GM12878 (cell line): ENCODE measurements at regions not wholly inside any gene's neighbourhood (a gene's known extent, or its start where the extent isn't known, plus 50 kb on each side); places are given as distances from the start of the nearest gene placed in this dataset.

ENCODE experiments used
- BACH1 ChIP-seq: fragments of 450-650 bp; IDR thresholded peaks from 2 replicates; pipeline ENCODE4 v1.6.1; 2017; ENCODE audit warnings: mild to moderate bottlenecking, borderline replicate concordance
- CBX3 ChIP-seq: fragments of 200-600 bp; sonication (generic); IDR thresholded peaks from 2 replicates; pipeline ENCODE4 v1.6.1; 2016; ENCODE audit warnings: low read depth, borderline replicate concordance
- EGR1 ChIP-seq, 2 experiments: IDR thresholded peaks; 1 replicate in 1 of 2; 2 replicates in 1 of 2; pipeline ENCODE4 v1.6.1; 2011 to 2012; ENCODE audit warnings: low read depth in 2 of 2, low read length in 2 of 2, borderline replicate concordance in 1 of 2, mild to moderate bottlenecking in 1 of 2, moderate library complexity in 1 of 2
- ESRRA ChIP-seq: IDR thresholded peaks from 2 replicates; pipeline ENCODE4 v1.6.1; 2012; ENCODE audit warnings: mild to moderate bottlenecking, low read length, improper control_type of control experiment
- FOS ChIP-seq: IDR thresholded peaks from 3 replicates; pipeline ENCODE4 v1.6.1; 2011; ENCODE audit warnings: borderline replicate concordance; ENCODE audit not compliant: insufficient read length; ENCODE audit errors: extremely low read depth
- HDAC6 ChIP-seq: fragments of 200-600 bp; sonication (generic); IDR thresholded peaks from one replicate; pipeline ENCODE4 v1.8.0; 2017; ENCODE audit warnings: antibody characterized with exemption; ENCODE audit not compliant: unreplicated experiment
- NFIC ChIP-seq: IDR thresholded peaks from 2 replicates; pipeline ENCODE4 v1.6.1; 2012; ENCODE audit warnings: low read depth, mild to moderate bottlenecking, inconsistent platforms, low read length, moderate library complexity
- POLR2A ChIP-seq: IDR thresholded peaks from 2 replicates; pipeline ENCODE4 v1.6.1; 2011; ENCODE audit warnings: low read depth, mild to moderate bottlenecking, low read length
- RAD51 ChIP-seq: fragments of 450-650 bp; IDR thresholded peaks from 2 replicates; pipeline ENCODE4 v1.6.1; 2016; ENCODE audit warnings: moderate library complexity, mild to moderate bottlenecking, inconsistent platforms
- SIN3A ChIP-seq: IDR thresholded peaks from 2 replicates; pipeline ENCODE4 v1.6.1; 2012; ENCODE audit warnings: low read depth, low read length, improper control_type of control experiment
- SREBF1 ChIP-seq: IDR thresholded peaks from 2 replicates; pipeline ENCODE4 v1.6.1; 2012; ENCODE audit warnings: mild to moderate bottlenecking, low read length
- YY1 ChIP-seq: IDR thresholded peaks from 2 replicates; pipeline ENCODE4 v1.6.1; 2011; ENCODE audit warnings: low read depth, mild to moderate bottlenecking, low read length
- ZNF274 ChIP-seq: IDR thresholded peaks from one replicate; pipeline ENCODE4 v1.8.0; 2011; ENCODE audit not compliant: insufficient read length, insufficient read depth
- TF ChIP-seq, protein P1 (sequence below), 3 experiments: IDR thresholded peaks in 2 of 3; conservative IDR thresholded peaks in 1 of 3; 2 replicates each; pipeline ENCODE4 v1.5.1; 2011; ENCODE audit warnings: low read depth in 3 of 3, low read length in 3 of 3, mild to moderate bottlenecking in 3 of 3, control low read depth in 2 of 3, moderate library complexity in 2 of 3, inconsistent platforms in 1 of 3, mixed read lengths in 1 of 3; ENCODE audit not compliant: control insufficient read depth in 2 of 3, insufficient read depth in 1 of 3; ENCODE audit errors: extremely low read depth in 1 of 3

DNA sequence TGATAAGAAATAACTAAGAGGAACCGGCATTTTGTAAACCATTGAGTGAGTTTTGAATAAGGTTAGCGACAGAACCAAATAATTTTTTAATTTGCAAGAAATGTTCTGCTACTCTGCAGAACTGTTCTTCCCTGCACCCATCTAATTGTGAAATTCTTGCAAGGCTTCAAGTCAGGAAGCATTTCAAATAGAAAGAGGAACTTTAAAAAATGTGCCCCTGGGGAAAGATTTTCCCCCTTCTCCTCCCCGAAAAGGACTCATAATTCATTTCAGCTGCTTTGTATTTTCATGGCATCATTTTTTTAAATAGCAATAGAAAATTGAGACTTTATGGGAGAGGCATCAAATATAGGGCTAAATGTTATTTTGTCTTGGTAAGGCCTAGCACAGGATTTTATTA, 180.9 kb upstream of the ANKRD55 start:
- TF ChIP-seq EGR1 (IDR thresholded peaks at IDR 0.05; ENCODE audit: borderline replicate concordance in 1 of 2, low read depth in 2 of 2, low read length in 2 of 2) = no peak
- TF ChIP-seq CBX3 = no peak
- no peak for TF ChIP-seq ZNF274
- TF ChIP-seq, protein P1, sequence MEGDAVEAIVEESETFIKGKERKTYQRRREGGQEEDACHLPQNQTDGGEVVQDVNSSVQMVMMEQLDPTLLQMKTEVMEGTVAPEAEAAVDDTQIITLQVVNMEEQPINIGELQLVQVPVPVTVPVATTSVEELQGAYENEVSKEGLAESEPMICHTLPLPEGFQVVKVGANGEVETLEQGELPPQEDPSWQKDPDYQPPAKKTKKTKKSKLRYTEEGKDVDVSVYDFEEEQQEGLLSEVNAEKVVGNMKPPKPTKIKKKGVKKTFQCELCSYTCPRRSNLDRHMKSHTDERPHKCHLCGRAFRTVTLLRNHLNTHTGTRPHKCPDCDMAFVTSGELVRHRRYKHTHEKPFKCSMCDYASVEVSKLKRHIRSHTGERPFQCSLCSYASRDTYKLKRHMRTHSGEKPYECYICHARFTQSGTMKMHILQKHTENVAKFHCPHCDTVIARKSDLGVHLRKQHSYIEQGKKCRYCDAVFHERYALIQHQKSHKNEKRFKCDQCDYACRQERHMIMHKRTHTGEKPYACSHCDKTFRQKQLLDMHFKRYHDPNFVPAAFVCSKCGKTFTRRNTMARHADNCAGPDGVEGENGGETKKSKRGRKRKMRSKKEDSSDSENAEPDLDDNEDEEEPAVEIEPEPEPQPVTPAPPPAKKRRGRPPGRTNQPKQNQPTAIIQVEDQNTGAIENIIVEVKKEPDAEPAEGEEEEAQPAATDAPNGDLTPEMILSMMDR (IDR thresholded peaks at IDR 0.05 in 2 of 3, conservative IDR thresholded peaks at IDR 0.05 in 1 of 3; ENCODE audit: control insufficient read depth in 2 of 3, extremely low read depth in 1 of 3, insufficient read depth in 1 of 3, low read depth in 3 of 3, low read length in 3 of 3) = no peak
- no peak for TF ChIP-seq BACH1
- no peak for TF ChIP-seq SIN3A
- no peak for TF ChIP-seq HDAC6
- TF ChIP-seq YY1 = no peak
- no peak; the same call in 1 of the 2 replicates for TF ChIP-seq NFIC
- no peak for TF ChIP-seq SREBF1
- TF ChIP-seq FOS = no peak
- no peak for TF ChIP-seq ESRRA
- no peak for TF ChIP-seq RAD51
- no peak for TF ChIP-seq POLR2A
